NCI-H2029 treated with DMSO at 0.1 percent for 48 hours (cell line): ENCODE measurements at regions not wholly inside any gene's neighbourhood (a gene's known extent, or its start where the extent isn't known, plus 50 kb on each side); places are given as distances from the start of the nearest gene placed in this dataset.
A peak's percentile ranks its signal among the peaks of the same experiment; 100 is the strongest.

Source experiments
- DNase-seq: peaks from one replicate; lab custom pipeline; 2025; lab: John Stamatoyannopoulos, UW

GRCh38 chr5:82699737-82700136, 377.5 kb downstream of the TMEM167A start:
- no peak for DNase-seq

- no peak for DNase-seq
Measured at GRCh38 chr5:82698026-82698425, 379.2 kb downstream of the TMEM167A start.

- no peak for DNase-seq
Measured at GRCh38 chr5:82694711-82695285, 382.4 kb downstream of the TMEM167A start.

GRCh38 chr5:82692826-82693225, 384.4 kb downstream of the TMEM167A start:
- no peak for DNase-seq

- no peak for DNase-seq
Measured at GRCh38 chr5:82684659-82685058, 392.5 kb downstream of the TMEM167A start.

- DNase-seq, result no peak
Measured at GRCh38 chr5:82684165-82684564, 393.0 kb downstream of the TMEM167A start.

- no peak for DNase-seq
Measured at GRCh38 chr5:82679660-82680059, 397.5 kb downstream of the TMEM167A start.

- no peak for DNase-seq
Measured at GRCh38 chr5:82676661-82677060, 398.5 kb upstream of the RPS23 start.

- DNase-seq, result no peak
Measured at GRCh38 chr5:82674671-82675070, 396.5 kb upstream of the RPS23 start.

- DNase-seq, result no peak
Measured at GRCh38 chr5:82673057-82673809, 395.1 kb upstream of the RPS23 start.

- DNase-seq, result no peak
Measured at GRCh38 chr5:82670692-82671091, 392.5 kb upstream of the RPS23 start.

- no peak for DNase-seq
Measured at GRCh38 chr5:82669720-82670119, 391.6 kb upstream of the RPS23 start.

- no peak for DNase-seq
Measured at GRCh38 chr5:82666312-82666711, 388.2 kb upstream of the RPS23 start.

GRCh38 chr5:82664732-82665131, 386.6 kb upstream of the RPS23 start:
- DNase-seq, result peak; percentile 58

- DNase-seq, result no peak
Measured at GRCh38 chr5:82663225-82663624, 385.1 kb upstream of the RPS23 start.

- no peak for DNase-seq
Measured at GRCh38 chr5:82662340-82662739, 384.2 kb upstream of the RPS23 start.

GRCh38 chr5:82661933-82662332, 383.8 kb upstream of the RPS23 start:
- no peak for DNase-seq

GRCh38 chr5:82661462-82661861, 383.3 kb upstream of the RPS23 start:
- DNase-seq, result no peak

GRCh38 chr5:82659115-82659514, 381.0 kb upstream of the RPS23 start:
- no peak for DNase-seq

GRCh38 chr5:82657033-82657699, 379.0 kb upstream of the RPS23 start:
- DNase-seq, result no peak

- no peak for DNase-seq
Measured at GRCh38 chr5:82656341-82656761, 378.2 kb upstream of the RPS23 start.

GRCh38 chr5:82655078-82655477, 376.9 kb upstream of the RPS23 start:
- no peak for DNase-seq

- no peak for DNase-seq
Measured at GRCh38 chr5:82649943-82650342, 371.8 kb upstream of the RPS23 start.
